NCI-H526 treated with DMSO at 0.1 percent for 48 hours (cell line): ENCODE measurements at regions not wholly inside any gene's neighbourhood (a gene's known extent, or its start where the extent isn't known, plus 50 kb on each side); places are given as distances from the start of the nearest gene placed in this dataset.

ENCODE experiments used
- DNase-seq: peaks from one replicate; lab custom pipeline; 2025; lab: John Stamatoyannopoulos, UW

- no peak for DNase-seq
Measured at GRCh38 chr13:29903543-29903942, 53.1 kb upstream of the UBL3 start.

GRCh38 chr13:29902632-29903305 lies 52.4 kb upstream of the UBL3 start:
- no peak for DNase-seq

GRCh38 chr13:29901710-29902631 lies 51.6 kb upstream of the UBL3 start:
- DNase-seq: no peak
